GM19395 (cell line): ENCODE measurements at regions not wholly inside any gene's neighbourhood (a gene's known extent, or its start where the extent isn't known, plus 50 kb on each side); places are given as distances from the start of the nearest gene placed in this dataset.

Experiments
- ATAC-seq: cut with Tn5 transposase; IDR thresholded peaks from one replicate; pipeline ENCODE4 v1.9.1; 2021; ENCODE audit warnings: mild to moderate bottlenecking, moderate library complexity; ENCODE audit not compliant: unreplicated experiment

GRCh38 chr14:61891810-61892209, 129.6 kb downstream of the SNAPC1 start:
- ATAC-seq: no peak

- ATAC-seq: no peak
Measured at GRCh38 chr14:61893371-61893940, 131.2 kb downstream of the SNAPC1 start.

DNA sequence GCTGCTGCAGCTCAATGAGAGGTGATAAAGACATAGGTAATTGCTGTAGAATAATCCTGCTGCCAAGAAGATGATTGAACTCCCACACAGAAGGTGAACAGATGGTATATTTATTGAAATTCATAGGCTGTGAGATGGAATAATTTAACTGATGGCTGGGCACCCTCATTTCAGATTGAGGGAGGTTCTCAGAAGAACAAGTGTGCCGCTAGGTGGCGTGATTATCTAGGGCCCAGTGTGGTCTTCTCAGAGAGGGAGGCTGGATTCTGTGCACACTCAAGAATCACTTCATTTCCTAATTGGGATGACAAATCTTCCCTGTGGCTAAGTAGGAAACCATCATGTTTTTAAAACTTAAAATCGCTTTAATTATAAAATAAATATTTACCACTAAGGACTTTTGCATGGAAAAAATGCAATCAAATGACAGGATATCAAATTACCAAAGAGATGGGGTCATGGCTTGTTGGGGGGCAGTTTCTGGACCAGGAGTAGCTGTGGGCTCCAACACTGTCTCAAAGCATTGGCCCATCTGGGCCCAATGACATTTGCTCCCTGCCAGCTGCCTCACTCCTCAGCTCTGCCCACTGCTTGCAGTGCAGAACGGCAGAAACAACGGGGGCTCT, 132.3 kb downstream of the SNAPC1 start:
- peak; percentile 43 for ATAC-seq

DNA sequence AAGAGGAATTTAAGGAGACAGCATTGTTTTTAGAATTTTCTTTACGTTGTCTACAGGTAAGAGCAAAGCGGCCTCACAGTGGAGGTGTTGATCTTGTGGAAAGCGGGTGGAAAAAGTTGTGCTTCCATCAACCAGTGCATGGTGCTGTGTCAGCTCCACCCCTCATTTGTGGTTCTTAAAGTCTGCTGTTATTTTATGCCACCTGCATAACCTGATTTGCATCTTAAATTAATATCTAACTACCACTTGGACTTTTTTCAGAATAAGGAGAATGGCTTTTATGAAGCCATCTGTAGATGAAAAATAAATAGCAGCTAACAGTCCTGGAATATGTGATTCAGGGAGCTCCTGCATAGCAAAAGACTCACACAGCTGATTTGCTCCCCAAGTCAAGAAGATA, 135.1 kb downstream of the SNAPC1 start:
- no peak for ATAC-seq

DNA sequence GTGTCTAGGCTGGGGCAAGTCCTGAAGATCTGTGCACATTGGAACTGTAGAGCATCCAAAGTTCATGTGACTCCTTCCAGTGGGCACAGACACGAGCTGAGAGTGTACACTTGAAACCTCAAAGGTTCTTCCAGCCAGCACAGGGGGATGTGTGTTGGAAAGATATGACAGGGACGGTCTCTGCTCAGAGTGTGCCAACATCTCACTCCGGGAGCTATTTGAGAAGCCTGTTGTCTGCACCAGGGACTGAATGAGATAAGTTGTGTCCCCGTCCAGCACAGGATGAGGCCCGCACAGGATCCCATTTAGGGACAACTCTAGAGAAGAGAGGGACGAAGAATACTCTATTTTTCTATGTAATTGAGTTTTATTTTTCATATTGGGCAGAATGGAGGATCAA, 136.3 kb downstream of the SNAPC1 start:
- no peak for ATAC-seq

- no peak for ATAC-seq
Measured at GRCh38 chr14:61899497-61899896, 137.3 kb downstream of the SNAPC1 start.

GRCh38 chr14:61904946-61905345, 142.7 kb downstream of the SNAPC1 start:
- no peak for ATAC-seq

GRCh38 chr14:61911574-61911973, 149.4 kb downstream of the SNAPC1 start:
- no peak for ATAC-seq

- no peak for ATAC-seq
Measured at GRCh38 chr14:61918998-61919397, 156.8 kb downstream of the SNAPC1 start.

DNA sequence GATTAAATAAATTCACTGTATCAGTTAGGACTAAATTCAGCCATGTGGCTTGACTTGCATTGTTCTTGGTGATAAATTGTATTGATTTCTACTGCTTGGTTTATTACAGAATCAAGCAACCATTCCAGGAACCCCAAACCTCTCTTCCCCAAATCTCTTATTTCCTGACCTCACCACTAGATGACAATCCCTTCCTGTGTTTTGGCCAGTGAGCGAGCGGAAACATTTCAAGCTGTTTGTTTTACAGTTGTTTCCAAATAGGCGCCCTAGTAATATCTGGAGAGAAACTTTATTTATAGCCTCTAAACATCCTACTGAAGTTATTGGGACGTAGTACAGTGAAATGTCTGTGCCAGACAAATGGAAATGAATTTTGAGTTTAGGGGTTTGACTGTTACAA, 161.1 kb downstream of the SNAPC1 start:
- ATAC-seq: no peak

DNA sequence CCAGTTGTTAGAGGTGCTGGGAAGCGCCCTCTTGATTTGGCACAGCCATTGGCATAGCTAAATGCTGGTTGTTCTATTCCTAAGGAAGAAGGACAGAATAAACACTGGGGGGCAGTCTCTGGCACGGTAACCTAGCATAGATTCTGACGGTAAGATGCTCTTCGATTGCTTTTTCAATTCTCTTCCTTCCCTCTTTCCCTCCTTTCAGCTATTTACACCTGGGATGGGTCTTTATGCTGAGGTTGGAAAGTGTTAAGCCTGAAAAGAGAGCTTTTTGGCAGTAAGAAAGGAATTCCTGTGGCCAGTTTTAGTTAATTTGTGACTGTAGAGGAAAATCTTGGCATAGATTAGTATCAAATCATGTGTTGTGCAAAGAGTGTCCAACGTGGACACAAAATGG, 162.8 kb downstream of the SNAPC1 start:
- ATAC-seq: no peak

- ATAC-seq: no peak
Measured at GRCh38 chr14:61925732-61926435, 163.7 kb downstream of the SNAPC1 start.

- no peak for ATAC-seq
Measured at GRCh38 chr14:61927060-61927459, 164.8 kb downstream of the SNAPC1 start.

- no peak for ATAC-seq
Measured at GRCh38 chr14:61927520-61927919, 165.3 kb downstream of the SNAPC1 start.

DNA sequence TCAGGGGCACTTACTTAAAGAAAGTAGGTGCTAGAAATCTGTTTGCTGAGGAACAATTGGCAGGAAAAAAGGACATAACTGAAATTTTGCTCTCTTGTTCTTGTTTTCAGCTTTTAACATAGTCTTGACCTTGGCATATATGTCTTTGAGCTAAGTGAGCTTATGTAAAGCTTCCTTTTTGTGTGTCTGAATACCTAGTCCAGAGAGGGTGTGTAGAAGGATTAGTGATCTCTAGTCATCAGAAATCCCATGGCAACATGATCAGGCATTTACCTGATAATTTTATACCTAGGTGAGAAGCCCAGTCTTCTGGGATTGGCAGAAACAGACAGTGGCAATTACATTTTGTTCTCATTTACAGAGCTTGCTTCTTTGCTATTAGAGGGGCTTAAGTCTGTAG, 166.1 kb downstream of the SNAPC1 start:
- ATAC-seq: no peak

GRCh38 chr14:61928701-61929100, 166.5 kb downstream of the SNAPC1 start:
- ATAC-seq: no peak

GRCh38 chr14:61929651-61930050, 167.4 kb downstream of the SNAPC1 start:
- ATAC-seq: no peak

DNA sequence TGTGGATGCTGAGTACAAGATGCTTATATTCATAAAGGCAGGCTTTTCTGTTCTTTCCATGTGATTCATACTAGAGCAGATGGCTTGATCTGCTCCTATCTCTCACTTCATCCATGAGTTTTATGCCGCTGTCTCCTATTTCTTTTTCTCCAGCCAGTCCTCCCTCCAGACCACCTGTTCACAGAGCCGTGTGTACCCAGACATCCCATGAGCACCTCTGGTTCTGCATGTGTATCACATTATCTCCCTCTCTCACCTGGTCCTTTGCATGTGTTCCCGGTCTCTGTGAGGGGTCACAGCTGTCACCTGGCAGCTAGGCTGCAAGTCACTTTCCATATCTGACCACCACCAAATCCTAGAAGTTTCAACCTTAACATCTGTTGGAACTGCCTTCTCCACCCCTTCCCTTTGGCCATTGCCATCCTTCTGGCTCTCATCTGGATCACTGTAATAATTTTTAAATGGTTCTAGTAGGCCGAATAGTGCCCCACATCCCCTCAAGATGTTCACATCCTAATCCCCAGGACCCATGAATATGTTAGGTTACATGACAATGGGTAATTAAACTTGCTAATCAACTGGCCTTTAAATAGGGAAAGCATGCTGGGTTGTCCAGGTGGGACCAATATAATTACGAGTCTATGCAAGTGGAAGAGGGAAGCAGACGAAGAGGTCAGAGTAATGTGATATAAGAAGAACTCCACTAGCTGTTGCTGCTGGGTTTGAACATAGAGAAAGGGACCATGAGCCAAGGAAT, 168.1 kb downstream of the SNAPC1 start:
- no peak for ATAC-seq

GRCh38 chr14:61932974-61933373, 170.8 kb downstream of the SNAPC1 start:
- ATAC-seq: no peak

DNA sequence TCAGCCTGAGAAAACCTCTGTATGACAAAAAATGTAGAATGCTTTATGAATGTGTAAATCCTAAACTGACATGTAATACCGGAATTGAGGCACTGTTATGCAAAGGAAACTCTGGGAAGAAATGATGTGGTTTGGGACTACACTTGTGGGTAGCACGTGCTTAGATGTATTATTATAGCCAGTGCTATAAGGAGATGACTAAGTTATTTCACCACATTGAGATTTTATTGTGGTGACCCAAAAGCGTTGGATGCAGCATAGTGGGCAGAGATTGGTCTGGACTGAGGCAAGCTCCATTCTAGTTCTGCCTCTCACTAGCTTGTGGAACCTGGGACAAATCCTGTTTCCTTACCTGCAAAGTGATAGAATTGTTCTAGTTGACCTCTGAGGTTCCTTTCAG, 172.2 kb downstream of the SNAPC1 start:
- ATAC-seq: no peak

DNA sequence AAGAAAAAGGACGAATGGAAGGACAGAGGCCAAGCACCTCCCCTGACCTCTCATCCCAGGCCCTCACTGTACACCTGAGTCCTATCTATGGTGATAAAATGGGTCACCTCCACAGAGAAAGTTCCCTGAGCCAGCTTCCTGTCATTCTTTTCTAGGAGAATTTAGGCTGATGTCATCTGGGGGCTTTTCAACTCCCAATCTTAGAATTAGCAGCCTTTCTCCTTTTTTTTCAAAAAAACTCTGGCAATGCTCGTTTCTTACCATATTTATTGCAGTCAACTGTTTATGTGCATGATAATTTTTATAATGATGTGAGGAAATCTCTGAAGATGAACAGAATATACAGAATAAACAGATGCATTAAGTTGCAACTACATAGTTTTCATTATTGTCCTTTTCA, 177.6 kb downstream of the SNAPC1 start:
- ATAC-seq: no peak
